ENCODE measurements at regions not wholly inside any gene's neighbourhood (a gene's known extent, or its start where the extent isn't known, plus 50 kb on each side); places are given as distances from the start of the nearest gene placed in this dataset.

DNA sequence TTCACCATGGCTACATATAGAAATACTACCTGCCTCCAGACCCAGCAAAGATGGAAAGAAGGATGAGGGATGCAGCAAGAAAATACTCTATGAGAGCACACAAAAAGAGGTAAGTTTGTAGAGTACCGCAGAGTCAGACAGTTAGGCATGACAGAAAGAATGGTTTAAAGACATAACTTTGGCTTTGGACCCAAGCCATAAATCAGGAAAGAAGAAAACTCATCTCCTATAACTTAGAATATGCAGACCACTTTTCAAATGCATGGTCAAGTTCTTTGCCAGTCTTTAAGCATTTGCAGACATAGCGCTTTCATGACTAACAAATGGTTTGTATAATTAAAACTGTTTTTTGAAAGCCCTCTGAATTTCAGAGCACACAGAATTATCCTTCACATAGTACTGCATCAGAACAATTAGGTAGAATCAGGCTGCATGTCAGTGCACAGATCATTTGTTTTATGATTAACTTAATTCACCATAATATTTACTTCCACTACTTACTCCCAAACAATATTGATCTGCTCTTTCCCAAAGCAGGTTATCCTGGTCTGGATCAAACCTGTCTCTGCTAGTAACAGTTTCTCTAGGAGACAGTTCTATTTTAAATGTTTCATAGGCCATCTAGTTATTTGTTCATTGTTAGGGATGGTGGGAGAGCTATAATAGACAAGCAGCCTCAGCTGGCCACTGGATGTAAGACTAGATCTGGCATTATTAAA, 280.7 kb upstream of the NR5A2 start:
- no peak for DNase-seq (ENCODE audit: low spot score)

DNA sequence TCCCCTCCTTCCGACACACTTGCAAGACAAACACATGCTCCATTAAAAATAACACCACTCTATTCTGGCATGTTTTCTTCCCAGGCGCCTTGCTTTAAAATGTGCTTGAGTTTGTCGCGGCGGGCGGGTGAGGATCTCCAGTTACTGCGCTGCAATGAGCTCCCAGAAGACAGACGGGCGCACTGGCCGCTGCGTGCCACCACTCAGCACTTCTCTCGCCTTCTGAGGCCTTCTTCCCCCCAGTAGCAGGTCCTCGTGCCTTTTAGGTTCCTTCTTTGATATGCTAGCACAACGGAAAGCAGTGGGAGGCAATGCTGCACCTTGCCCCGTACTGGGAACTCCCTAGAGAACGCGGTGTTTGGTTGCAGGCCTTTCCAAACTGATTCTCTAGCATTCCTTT, 279.5 kb upstream of the NR5A2 start:
- DNase-seq (ENCODE audit: low spot score) = peak; percentile 5

DNA sequence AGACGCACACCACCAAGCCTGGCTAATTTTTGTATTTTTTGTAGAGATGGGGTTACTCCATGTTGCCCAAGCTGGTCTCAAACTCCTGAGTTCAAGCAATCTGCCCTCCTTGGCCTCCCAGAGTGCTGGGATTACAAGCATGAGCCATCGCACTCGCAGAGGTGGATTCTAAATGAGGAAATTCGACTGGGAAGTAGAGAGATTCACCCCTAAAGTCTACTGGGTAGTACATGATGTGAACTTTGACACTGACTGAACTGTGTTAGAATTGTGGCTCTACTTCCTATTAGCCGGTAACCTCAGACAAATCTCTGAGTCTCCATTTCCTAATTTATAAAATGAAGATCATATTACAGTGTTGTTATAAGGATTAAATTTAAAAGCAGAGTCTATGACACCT, 276.0 kb upstream of the NR5A2 start:
- no peak for DNase-seq (ENCODE audit: low spot score)

DNA sequence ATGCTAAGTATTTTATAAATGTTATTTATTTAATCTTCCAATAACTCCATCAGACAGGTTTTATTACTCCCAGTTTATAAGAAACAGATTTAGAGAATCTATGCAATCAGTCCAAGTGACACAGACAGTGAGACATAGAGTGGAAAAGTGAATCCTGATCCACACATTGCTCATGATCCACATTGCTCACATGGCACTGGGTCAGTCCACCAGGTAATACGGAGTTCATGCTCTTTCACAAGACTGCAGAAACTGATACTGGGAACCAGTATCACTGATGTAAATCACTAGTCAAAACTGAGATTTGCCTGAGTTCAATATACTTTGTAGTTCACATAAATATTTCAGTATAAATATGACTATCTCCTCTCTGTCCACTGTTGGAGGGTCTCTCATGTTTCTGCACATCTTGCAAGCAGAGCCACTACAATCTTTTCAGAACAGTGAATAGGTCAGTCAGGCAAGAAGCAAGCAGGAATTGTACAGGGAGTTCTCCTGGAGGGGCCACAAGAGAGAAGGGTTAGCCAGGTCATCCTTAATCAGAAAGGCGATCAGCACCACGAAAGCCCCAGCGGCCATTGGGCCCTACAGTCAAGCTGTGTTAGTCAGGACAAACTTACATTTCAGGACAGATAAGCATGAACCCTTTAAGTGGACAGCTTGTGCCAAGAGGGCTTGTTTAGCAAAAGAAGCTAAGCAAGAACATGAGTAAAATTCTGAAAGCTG, 275.4 kb upstream of the NR5A2 start:
- no peak for DNase-seq (ENCODE audit: low spot score)

DNA sequence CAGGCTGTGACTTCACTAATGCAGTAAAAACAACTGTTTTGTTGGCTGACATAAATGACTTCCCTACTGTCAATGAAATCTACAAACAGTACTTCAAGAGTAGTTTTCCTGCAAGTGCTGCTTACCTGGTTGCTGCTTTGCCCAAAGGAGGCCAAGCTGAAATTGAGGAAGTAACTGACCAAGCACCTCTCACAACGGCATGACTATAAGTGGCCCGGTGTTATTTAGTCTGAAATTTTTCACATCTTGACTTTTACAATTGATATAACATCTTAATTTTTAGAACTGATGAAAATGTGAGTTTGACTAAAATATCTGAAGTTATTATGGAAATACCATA, 274.9 kb upstream of the NR5A2 start:
- DNase-seq (ENCODE audit: low spot score) = no peak

DNA sequence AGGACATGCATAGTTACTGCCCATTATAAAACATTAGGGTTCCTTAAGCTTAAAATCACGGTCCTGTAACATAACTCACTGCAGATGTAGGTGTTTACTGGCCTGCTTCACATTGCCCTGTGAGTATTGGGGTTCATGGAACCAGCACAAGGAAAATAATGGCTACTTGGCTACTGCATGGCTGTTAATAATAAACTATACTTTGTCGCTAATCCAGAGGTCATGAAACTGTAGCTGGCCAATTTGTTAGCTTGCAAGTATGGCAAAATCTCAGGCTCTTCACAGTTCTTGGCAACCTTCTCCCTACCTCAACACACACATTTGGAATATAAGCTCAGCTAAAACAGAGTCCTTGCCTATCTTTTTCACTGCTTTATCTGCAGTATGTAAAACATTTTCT, 274.0 kb upstream of the NR5A2 start:
- no peak for DNase-seq (ENCODE audit: low spot score)

DNA sequence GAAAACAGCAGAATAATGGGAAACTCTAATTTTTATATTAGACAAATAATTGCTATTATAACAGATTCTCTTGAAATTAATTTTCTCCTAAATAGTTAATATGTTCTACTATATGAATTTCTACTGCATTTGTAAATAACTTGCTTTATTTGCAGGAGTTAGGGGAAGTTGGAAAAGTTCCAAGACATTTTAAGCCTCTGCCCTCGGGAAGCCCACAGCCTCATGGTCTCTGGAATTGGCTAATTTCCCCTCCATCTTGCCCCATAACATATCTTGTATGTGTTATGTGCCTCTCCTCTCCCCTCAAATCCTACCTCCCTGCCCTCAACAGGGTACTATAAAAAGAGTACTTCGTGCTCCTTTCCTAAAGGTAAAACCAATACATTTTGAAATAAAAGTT, 271.4 kb upstream of the NR5A2 start:
- DNase-seq (ENCODE audit: low spot score) = no peak

DNA sequence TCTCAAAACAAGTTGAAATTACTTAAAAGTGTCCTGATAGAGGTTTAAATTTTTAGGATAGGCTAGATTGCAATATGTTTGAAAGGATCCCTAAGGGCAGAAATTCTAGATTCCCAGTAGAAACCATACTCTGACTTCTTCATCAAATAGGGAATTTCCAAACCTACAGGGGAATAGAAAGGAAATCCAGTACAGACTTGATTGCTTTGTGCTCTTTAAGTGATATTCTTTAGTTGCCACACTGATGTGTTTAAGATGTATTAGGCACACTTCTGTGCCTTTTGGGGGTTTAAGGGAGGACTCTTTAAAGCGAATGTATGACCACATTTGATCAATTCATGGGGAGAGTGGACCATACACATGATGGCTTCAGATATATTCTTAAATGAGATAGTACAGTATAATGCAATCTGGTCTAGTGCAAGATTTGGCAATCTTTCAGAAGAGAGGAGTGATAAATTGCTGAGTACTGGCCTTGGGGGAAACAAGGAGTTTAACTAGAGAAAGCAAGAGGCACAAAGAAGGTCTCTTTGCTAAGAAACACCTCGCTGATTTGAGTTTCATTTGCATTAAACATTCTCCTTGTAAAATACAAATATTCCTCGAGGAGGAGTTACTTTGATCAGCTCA, 268.8 kb upstream of the NR5A2 start:
- DNase-seq (ENCODE audit: low spot score) = no peak

DNA sequence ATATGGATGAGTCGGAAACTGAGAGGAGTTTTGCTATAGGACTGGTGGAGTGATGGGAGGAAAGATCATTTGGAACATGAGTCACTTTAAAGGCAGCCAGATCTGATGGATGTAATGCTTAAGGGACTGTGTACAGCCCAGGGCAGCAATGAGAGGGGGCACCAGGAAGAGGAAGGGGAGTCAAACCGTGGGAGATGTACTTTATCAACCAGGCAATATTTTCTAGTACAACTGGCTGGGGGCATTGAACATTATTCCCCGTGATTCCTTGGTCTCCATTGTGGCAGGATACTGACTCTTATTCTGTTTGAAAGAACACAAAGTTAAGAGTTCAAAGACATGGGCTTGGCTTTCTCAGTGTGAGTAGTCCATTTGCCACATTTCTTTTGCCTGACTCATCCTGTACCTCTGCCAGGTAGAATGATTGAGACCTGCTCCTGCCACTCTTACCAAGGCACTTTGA, 268.2 kb upstream of the NR5A2 start:
- DNase-seq (ENCODE audit: low spot score) = no peak

DNA sequence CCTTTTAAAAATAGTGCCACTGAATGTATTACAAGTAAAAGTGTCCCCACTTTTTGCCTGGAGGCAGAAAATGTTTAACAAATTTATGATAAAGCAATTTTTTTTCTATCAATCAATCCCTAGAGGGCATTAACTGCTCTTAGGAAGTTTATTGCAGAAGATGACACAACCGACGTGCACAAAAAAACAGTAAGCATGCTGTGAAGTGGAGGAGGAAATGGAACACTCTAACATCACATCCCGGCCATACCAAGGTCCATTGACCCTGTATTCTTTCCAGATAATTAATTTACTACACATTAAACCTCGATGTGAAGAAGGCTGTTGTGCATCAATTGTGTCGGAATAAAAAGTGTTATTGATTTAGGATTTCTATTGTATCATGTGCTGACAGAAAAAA, 264.9 kb upstream of the NR5A2 start:
- no peak for DNase-seq (ENCODE audit: low spot score)

DNA sequence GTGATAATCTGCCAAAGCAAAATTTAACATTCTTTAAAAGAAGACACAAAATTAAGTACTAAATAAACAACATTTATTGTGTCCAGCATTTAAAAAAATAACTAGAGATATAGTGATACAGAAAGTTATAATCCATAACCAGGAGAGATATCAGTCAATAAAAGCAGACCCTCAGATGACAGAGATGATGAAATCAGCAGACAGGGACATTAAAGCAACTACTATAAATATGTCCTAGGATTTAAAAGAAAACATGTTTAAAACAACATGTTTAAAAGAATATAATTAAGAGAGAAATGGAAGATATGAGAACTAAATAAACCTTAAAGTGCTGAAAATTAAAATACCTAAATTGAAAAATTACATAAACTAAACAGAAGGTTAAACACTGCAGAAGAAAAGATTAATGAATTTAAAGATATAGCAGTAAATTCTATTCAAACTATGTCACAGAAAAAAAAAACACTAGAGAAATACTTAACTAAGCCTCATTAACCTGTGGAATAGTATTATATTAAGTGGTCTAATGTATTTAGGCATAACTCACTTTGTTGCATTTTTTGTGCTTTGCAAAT, 261.2 kb upstream of the NR5A2 start:
- no peak for DNase-seq (ENCODE audit: low spot score)

DNA sequence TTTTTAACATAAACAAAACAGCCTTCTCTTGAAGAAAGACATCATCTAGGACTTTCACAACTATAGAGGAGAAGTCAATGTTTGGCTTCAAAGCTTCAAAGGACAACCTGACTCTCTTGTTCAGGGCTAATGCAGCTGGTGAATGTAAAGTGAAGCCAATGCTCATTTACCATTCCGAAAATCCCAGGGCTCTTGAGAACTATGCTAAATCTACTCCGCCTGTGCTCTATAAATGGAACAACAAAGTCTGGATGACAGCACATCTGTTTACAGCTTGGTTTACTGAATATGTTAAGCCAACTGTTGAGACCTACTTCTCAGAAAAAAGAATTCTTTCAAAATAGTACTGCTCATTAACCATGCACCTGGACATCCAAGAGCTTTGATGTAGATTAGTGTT, 259.8 kb upstream of the NR5A2 start:
- no peak for DNase-seq (ENCODE audit: low spot score)

DNA sequence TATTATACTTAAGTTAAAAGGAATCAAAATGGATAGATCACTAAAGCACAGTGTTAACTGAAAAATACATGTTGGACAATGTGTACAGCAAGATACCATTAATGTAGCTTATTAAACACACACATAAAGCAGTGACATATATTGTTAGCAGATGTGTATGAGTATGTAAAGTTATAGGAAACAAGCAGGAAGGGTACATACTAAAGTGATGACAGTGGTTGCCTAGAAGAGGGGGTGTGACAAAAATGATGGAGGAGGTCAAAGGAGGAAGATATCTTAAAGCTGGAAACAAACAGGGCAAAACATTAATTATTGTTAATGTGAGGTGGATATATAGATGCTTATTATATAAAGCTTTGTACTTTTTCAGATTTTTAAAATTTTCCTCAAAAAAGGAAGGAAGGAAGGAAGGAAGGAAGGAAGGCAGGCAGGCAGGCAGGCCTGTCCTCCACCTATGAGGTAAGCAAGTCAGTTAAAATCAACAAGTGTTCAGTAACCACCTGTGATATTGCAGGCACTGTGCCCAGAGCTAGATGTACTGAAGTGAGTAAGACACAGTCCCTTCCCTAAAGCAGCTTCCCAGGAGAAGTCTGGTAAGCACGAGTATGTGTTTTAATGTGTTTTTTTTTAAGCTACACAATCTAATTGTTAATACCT, 252.9 kb upstream of the NR5A2 start:
- DNase-seq (ENCODE audit: low spot score) = no peak

DNA sequence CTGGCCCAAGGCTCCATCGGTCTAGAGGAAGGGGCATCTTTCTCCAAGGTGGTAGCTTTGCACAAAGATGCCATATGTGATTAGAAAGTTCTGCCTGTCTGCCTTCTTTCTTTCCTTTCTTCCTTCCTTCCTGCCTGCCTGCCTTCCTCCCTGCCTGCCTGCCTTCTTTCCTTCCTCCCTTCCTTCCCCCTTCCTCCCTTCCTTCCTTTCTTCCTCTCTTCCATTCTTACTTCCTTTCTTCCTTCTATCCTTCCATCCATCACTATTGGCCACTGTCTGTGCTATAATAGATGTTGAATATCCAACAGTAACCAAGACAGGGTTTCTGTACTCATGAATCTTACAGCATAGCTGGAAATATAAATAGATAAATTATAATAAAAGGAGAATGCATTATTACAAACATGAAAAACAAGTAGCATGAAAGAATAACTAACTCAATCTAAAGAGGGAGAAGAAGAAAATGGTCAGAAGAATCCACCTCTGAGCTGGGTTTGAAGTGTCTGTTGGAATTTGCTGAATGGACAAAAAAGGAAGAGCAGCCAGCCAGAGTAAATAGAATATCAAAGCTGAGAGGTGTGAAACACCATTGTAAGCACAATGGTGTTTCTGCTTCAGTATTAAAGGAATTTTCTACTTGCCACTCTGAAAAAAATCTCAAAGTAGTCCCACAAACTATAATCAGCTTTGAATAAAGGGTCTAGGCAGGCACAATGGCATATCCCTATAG, 250.6 kb upstream of the NR5A2 start:
- no peak for DNase-seq (ENCODE audit: low spot score)

DNA sequence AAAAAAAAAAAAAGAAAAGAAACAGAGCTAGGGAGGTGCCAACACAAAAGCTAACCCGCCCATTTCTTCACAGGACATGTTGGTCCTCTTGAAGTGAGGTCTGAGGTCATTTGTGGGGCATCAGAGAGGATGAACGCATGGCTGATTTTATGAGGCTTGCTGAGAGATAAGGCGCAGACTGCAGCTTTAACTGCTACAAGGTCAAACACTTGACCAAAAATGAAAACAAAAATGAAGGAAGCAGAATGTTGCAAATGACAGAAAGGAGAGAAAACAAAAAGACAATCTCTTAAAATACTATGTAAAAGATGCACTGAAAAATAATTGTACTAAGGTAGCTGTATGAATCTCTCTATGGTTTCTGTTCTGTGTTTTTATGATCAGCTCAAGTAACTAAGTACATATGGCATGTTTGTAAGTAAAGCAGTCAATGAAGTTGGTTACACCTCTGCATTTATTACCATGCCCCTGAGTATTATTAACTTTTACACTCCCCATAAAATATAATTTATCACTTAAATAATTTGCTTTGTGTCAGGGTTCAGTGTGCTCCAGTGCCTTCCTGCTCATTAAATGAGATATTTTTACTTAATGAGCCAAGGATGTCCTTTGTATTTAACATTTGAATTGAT, 249.1 kb upstream of the NR5A2 start:
- DNase-seq (ENCODE audit: low spot score) = peak; percentile 53

DNA sequence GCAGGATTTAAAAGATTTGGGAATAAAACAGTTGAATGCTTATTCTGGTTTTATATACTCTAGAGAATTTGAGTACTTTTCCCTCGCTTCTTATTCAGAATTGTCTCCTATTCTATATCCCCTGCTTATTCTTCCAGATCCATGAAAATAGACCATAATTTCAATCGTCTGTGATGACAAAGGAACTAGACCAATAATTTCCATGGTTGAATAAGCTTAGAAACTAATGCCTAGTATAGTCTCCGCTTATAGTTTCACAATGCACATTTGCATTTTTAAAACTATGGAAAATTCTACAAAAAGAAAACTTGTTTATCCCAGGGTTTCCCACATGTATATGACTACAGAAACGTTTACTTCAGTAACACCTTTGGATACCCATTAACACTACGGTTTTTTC, 247.4 kb upstream of the NR5A2 start:
- DNase-seq (ENCODE audit: low spot score) = no peak

DNA sequence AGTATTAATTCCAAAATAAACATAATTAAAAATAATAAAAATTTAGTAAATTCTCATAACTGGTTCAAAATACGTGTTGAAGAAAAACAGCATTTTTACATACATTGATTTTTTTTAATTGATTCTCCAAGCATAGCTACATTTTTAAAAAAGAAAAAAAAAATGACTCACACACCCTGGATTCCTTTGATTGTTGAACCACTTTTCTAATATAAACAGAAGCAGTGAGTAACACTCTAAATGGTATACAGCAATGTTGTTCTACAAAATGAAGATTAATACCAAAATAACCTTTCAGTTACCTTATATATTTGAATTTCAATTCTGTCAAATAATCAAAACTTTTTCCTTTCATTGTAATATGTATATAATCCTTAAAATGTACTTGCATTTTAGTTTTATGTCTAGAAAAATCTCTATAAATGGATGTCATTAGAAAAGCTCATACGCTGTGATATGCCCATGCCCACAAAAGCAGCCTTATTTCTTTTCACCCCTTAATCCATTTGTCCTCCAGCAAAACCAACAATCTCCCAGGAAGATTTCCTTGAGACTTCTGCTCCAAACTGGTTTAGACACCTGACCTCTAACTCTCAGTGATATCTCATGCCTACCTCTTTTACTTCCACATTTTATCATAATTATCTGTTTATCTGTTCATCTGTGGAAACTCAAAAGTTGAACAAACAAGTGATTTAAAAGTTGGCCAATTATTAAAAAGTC, 246.4 kb upstream of the NR5A2 start:
- DNase-seq (ENCODE audit: low spot score) = no peak

DNA sequence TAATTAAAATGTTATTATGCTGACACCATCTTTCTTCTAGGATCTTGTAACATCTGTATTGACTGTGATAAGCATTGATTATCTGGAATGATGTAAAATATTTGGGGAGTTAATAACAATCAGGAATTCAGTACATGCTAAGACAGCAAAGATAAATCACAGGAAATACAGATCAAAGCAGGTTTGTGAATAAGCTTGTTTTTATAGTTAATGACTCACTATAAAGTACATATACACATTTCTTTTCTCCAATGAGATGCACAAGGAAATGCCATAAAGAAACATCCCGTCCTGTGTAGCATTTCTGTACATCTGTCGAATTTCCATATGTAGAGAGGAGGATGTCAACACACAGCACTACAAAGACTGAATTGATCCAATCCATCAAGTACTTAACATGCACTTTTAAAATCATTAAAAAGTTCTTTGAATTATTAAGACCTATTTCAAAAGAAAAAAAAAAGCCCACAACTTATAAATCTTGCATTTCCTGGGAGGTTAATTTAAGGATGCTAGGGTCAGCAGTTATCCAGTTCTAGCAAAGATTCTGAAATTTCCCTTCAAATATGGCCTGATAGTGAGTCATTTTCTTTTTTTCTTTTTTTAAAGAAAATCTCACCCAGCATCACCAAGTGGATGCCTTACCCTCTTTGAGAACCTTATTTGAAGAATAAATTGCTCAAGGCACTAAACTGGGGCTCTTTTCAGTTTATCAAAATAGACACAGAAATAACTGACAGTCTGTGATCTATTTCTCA, 243.2 kb upstream of the NR5A2 start:
- no peak for DNase-seq (ENCODE audit: low spot score)

DNA sequence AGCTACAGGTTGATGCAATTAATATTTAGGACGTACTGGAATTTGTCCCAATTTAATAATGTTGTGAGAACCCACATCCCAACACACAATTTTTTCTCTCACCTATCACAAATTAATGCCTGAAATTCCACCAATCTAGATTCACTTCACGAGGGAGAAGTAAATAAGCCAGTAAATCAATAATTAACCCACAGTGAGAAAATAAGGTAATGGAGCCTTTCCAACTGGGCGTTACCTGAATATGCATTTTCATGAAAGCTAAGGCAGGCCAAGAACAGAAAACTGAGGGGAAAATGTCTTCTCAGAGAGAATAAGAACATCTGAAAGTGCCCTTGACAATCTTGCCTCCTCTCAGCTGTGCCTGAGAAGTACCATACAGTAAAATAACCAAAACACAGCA, 240.8 kb upstream of the NR5A2 start:
- DNase-seq (ENCODE audit: low spot score) = no peak

DNA sequence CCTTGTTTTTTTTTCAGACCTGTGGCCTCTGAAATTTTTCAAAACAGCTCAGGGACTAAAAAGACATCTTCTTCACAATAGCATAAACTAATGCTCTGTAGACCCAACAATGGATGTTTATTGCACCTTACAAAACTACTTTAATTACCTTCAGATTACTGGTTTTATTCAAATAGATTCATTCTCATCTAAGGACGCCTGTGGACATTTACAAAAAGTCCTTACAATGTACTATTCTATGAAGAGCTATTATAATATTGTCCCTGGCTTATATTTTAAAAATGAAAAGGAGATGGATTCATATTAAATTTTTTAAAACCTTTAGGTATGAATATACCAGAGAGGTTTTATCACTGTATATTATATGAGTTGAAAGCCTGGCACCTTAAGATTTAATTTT, 238.4 kb upstream of the NR5A2 start:
- no peak for DNase-seq (ENCODE audit: low spot score)

All from HuH-7 (cell line).